GM21447 (cell line): ENCODE measurements at regions not wholly inside any gene's neighbourhood (a gene's known extent, or its start where the extent isn't known, plus 50 kb on each side); places are given as distances from the start of the nearest gene placed in this dataset.

ENCODE experiments used
- ATAC-seq: cut with Tn5 transposase; IDR thresholded peaks from one replicate; pipeline ENCODE4 v1.9.1; 2021; ENCODE audit not compliant: unreplicated experiment

DNA sequence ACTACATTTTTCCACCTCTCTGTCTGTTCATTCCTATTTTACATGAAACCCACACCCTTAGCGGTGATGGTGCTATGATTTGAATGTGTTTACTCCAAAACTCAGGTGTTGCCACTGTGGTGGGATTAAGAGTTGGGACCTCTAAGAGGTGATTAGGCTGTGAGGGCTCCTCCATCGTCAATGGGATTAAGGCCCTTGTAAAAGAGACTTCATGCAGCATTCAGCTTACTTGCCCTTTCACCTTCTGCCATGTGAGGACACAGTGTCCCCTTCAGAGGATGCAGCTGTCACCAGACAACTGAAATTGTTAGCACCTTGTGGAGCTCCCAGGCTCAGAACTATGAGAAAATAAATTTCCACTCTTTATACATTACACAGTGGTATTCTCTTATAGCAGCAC lies 182.2 kb downstream of the NOC3L start:
- no peak for ATAC-seq

DNA sequence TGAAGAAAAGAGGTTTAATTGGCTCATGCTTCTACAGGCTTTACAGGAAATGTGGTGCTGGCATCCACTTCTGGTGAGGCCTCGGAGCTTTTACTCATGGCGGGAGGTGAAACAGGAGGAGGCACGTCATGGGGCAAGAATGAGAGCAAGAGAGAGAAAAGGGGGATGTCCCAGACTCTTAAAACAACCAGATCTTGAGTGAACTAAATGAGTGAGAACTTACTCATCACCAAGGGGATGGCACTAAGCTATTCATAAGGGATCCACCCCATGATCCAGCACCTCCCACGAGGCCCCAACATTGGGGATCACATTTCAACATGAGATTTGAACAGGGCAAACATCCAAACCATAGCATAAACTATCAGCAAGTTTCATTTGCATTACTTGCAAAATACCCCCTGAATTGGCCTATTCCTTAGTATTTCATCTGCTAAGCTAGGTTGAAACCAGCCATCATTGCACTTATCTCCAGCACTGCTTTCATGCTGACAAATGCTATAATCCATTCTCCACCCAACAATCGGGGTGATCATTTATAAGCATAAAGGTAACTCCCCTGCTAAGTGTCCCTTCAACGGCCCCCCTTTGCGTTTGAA lies 179.0 kb downstream of the NOC3L start:
- ATAC-seq = no peak

DNA sequence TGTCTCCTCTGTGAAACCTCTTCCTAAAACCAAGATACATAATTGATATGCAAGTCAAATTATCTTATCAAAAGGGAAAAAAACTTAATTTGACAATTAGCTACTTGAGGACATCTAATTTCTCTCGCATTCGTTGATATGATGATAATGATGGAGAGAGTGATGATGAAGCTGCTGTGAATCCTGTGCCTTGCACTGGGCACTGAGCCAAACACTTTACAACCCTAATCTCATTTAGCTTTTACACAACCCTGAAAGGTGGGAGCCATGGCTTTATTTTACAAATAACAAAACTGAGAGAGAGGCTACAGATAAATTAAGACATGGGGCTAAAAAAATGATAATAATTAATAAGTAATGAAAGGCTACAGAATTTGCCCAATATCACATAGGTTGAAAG lies 176.0 kb downstream of the NOC3L start:
- ATAC-seq = no peak

DNA sequence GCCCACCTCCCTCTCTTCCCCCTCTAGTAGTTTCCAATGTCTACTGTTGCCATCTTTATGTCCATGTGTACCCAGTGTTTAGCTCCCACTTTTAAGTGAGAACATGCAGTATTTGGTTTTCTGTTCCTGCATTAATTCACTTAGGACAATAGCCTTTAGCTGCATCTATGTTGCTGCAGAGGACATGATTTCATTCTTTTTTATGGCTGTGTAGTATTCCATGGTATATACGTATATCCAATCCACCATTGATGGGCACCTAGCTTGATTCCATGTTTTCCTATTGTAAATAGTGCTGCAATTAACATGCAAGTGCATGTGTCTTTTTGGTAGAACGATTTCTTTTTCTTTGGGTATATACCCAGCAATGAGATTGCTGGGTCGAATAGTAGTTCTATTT lies 170.4 kb downstream of the NOC3L start:
- no peak for ATAC-seq

DNA sequence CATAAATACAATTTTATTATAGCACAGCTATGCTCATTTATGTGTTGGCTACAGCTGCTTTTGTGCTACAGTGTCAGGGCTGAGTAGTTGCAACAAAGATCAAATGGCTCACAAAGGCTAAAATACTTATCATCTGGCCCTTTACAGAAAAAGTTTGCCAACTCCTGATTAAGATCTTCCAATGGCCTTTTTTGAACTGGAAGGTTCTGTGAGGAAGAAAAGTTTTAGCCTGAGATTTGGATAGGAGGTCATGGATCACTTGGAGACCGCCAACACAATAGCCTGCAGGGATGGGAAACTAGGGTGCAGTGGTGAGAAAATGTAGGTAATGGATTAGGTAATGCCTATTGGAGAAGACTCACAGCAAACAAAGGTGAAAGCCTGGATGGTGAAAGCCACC lies 169.8 kb downstream of the NOC3L start:
- ATAC-seq = no peak

DNA sequence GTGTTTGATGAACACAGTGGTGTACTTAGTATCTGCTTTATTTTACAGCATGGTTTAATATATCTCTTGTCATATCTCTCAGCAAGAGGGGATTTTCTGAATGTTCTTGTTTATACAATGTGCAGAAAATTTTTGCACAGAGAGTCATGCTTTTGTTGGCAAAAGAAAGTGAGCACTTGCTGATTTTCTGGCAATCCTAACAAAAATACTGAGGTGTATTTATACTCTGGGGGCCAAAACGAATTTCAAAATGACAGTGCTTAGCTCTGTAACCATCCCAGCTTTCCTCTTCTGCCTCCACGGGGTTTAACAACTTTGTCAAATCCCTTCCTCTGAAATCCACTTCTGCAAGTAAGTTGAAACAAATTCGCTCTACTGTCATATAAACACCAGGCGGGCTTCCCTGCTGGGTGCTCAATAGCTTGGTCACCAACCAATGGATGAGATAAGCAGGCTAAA lies 169.2 kb downstream of the NOC3L start:
- ATAC-seq = no peak

DNA sequence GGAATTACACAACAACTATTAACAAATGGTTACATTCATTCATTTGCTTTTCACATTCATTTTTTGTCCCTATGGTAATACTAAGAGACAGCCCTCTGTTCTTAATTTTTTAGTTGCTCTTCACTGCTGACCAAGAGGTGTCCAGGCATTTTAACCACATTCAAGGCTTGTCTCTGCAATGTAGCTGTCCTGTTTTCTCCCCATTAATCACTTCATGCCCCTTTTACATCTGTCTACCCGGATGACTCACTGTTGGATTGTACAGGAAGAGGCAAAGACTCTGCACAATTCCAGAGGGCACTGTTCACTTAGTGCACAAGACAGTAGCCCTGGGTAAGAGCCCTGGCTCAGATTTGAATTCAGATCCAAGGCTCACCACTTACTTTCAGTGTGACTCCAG lies 168.5 kb downstream of the NOC3L start:
- ATAC-seq = no peak

DNA sequence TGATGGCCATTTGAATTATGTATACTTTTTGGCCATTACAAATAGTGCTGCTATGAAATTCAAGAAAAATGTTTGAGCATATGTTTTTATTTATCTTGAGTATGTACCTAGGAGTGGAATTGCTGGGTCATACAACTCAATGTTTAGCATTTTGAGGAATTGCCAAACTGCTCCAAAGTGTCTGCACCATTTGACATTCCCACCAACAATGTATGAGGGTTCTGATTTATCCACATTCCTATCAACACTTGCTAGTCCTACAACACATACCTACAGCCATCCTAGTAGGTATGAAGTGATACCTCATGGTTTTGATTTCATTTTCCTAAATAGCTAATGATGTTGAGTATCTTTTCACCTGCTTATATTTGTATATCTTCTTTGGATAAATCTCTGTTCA lies 165.5 kb downstream of the NOC3L start:
- no peak for ATAC-seq

DNA sequence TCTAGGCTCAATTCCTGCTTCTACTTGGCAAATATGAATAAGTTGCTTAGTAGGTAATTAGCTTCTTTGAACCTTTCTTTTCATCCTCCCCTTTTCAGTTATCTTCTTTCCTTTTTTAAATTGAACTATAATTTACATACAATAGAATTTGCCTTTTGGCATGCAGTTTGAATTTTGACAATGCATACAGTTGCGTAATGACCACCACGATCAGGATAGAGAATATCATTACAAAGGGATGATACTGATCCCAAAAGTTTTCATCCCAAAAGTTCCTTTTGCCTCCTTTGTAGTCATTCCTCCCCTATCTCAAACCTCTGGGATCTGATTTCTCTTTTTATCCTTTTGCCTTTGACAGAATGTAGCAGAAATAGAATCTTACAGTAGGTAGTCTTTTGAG lies 164.4 kb downstream of the NOC3L start:
- no peak for ATAC-seq

DNA sequence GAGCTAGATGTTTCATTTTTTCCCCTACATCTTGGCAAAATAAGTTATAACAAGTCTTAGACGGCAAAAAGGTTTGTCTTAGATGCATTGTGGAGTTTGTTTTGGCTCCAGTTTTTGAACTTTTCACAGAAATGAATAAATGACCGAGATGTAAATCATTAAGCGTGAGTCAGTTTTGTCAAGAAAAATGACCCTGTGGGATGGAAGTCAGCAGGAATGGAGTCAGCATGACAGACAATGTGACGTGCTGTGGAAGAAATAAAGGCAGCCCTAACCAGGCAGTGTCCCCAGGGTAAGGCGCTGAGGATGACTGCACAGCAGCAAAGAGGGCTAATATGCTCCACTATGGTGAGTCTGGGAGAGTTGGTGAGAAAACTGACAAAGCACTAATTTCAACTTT lies 163.2 kb downstream of the NOC3L start:
- no peak for ATAC-seq

DNA sequence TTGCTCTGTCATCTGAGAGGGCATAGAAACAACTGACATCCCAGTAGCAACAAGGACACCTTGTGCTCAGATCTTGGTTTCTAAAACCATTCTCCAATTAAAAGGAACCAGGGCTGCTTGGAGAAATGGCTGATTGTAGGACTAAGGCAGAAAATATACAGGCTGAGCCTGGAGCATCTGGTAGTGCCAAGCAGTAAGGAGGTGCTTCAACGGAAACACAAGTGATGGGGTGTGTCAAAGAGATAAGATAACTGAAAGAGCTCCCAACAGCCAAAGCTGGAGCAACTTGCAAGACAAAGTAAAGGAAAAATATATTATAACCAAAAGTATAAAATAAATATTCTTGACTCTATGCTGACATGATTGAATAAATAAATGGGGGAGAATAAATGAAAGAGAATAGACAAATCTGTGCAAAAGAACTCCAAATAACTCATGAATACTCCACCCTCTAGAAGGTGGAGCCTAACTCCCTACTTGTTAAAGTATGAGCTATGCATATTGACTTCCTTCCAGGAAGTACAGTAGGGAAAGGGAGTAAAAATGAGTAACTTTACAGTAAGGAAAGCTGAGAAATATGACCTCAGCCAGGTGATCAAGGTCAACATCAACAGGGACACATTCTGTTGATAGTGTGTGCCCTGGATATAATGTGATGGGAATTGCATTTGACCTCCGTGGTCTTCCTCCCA lies 162.4 kb downstream of the NOC3L start:
- no peak for ATAC-seq

DNA sequence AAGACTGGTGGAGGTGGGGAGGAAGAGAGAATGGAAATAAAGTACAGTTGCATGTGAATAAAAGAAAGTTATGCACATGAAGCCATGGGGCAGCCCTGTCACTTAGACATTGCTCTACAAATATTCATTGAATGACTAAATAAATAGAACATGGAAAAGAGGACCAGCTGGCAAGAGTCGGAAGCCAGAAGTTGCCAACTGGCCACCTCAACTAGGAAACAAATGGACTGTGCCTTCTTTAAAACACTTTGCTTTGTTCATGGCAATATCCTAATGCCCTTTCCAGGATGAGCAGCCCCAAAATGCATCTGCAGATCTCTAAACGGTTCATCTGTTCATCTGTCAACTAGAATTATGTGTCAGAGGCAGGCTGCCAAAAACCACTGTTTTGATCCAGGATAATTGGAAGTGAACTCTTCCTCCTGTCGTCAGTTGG lies 157.3 kb downstream of the NOC3L start:
- no peak for ATAC-seq

DNA sequence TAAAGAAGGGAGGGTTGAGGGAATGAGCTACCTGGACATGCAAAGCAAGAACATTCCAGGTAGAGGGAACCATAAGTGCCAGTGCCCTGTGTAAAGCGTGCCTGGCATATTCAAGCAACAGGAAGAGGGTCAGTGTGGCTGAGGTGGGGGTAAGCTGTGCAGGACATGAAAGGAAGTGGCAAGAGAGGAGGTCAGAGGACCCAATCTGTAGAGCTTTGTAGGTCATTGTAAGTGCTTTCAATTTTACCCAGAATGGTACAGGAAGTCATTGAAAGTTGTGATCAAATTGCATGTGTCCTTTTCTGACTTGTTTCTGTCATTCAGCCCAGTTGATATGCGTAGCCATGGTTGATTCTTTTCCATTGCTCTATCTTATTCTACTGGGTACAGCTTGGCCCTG lies 156.6 kb downstream of the NOC3L start:
- no peak for ATAC-seq

DNA sequence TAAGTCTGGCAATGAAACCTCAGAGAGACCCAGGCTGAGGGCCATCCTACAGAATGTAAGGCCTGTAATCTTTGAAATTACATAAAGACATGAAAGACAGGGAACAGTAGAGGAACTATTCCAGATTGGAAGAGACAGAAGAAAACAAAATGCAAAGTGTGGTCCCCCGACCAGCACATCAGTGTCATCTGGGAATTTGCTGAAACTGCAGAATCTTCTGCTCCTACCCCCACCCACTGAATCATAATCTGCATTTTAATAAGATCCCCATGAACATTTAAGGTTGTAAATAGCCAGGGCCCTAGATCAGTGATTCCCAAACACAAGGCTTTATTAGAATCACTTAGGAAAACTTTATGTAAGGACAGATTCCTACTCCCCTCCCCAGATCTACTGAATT lies 154.4 kb downstream of the NOC3L start:
- ATAC-seq = no peak

DNA sequence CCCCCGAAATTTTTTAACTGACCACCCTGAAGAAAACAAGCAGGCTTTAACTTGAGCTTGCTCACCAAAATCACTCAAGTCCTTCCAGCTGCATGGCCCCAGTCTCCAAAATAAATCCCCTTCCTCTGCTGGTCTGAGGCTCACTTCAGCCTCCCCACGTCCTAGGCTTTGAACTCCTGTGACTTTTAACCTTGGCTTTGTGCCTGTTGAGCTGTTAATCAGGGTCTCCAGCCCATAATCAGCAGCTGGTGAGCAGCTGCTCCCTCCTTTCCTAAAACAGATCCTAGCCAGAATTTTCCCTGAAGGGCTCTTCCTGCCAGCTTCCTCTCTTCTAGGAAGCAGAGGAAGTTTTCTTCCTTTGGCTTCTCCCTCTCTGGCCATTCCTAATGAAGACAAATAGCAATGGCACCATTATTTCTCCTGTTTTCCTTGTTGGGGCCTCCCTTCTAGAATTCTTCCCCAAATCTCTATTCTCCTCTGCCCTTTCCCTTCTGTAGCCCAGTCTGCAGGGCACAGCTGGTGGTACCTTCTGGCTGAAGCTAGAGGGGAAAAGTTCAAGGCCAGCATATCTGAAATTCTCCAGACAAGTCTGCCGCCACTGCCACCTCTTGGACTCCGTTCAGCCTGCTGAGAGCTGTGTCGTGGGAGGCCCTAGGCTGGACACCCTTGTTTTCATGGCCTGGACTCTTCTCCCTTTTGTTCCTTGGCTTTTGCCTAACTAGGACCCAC lies 152.1 kb downstream of the NOC3L start:
- no peak for ATAC-seq

DNA sequence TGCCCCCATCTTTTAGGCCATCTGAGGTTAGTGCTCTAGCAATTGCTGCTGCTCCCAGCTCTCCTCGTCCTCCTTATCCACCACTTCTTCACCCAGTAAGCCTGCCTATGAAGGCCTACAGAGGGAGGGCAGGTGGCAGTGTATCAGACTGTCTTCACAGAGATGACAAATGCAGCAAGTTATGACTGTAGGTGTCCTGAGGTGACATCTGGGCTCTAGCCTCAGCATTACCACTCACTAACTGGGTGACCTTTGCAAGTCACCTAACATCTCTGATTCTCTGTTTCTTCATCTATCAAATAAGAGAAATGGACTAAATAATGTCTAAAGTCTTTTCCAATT lies 151.6 kb downstream of the NOC3L start:
- ATAC-seq = no peak

DNA sequence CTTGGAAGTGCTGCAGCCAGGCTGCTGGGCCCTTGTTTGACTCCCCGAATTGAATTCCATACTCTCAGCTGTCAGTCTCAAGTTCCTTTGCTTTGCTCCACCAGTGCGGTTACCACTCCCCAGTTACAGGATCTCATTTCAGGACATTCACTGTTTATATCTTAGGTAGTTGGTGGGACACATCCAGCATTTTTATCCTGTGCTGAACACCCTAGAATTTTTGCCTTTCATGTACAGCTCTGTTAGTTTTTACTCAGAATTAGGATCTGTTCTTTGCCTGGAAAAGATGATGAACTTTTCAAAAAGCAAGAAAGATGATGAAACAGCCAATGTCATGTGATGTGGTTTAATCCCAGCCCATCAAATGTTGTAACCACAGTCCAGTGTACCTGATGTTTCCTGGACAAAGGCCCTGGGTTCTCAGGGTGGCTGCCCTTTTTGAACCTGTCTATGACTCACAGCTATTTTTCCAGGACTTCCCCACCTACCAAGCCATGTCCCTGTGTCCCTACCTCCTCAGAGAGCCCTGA lies 149.7 kb downstream of the NOC3L start:
- no peak for ATAC-seq

DNA sequence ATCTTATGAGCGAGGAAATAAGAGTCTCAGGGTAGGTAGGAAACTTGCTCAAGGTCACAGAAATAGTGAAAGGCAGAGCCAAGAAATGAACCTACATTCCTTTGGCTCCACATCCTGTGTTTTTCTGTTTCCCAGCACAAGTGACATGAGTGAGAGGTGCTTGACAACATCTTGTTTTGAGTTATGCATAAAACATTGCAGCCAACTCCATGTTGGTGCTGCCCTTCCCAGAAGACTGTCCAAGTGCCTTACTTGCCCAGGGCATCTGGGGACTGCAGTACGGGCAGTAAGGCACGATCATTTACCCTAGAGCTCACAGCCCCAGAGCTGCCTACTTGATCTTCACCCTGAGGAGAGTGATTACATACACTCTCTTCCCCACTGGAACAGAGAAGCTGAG lies 148.8 kb downstream of the NOC3L start:
- ATAC-seq = no peak

DNA sequence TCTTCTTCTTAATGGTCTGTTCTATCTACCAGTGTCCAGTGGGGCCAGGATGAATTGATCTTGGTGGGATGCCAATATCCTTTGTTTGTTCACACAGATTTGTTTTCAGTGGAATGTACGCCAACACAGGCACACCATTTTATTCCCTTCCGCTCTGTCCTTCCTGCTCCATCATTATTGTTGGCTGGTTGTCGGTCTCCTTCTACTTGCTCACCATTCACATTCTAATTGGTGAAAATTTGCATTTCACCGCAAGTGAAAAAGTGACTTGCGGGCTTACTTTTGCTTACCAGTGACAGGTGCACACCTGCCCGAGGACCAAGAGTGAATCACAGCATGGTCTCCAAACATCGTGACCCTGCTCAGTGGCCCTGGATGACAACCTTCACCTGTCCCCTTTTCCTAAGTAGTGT lies 148.3 kb downstream of the NOC3L start:
- no peak for ATAC-seq

DNA sequence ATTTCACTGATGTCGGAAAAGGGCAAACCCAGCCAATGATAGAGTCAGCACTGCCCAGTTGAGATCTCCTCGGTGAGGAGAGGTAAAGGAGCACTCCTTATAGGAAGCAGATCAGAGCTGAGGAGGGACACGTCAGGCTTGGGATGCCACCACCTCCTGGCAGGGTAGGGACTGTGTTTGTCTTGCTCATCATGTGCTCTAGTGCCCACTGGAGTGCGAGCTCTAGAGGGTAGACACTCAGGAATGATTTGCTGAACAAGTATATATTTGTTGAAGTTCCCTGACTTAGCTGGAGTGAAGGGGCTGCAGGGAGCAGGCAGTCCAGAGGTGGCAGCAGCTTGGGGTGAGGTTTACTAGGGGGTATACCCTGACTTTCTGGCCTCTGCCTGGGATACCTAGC lies 146.5 kb downstream of the NOC3L start:
- no peak for ATAC-seq

DNA sequence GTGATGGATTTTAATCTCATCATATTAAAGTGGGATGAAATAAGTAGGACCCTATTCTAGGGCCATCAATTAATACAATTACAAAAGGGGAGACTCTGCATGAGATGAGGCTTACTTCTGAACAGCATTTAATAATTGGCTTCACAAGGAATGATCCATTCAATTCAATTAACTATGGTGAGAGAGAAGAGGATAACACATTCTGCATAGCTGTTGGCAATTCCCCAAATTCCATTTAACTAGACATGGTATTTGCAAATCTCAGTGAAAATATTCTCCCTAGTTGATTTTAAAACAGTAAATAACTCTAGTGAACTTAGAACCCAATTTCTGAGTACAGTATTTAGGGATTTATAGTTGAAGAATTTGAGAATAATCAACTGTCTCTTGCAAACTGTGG lies 145.3 kb downstream of the NOC3L start:
- no peak for ATAC-seq

DNA sequence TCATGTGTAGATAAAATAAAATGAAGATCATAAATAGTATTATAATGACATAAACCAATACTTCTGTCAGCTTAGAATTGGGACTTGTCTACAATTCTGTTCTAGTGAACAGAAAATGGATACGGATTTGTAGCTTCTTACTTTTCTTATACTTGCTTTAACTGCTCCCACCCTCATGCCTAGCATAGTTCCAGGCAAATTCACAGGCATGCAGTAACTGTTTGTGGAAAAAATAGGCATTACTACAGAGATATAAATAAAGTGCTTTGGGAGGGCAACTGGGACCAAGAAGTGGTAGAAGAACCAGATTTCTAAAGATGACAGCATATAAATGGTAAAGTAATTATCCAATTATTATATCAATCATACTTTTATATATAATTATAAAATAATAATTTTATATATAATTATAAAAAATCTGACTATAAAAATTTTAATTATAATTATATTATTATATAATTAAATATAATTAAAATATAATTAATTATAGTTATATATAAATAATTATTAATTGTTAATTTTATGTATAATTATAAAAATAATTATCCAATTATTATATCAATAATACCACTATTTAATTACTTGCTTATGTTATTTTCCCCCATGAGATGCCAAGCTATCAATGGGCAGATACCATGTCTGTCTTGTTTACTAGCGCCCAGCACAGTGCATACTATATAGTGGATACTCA lies 144.1 kb downstream of the NOC3L start:
- no peak for ATAC-seq
